Lung (tissue), 11 donors: ENCODE measurements at regions not wholly inside any gene's neighbourhood (a gene's known extent, or its start where the extent isn't known, plus 50 kb on each side); places are given as distances from the start of the nearest gene placed in this dataset.

Experiments used
- ATAC-seq: fragments of 200-7000 bp; cut with Tn5 transposase; one replicate; pipeline ENCODE4 v1.9.1; 2020; ENCODE audit warnings: moderate number of reproducible peaks; ENCODE audit not compliant: insufficient read depth, low FRiP score
- DNase-seq, 3 donors: peaks; one replicate each; pipeline ENCODE4 v3.0.0-alpha.2; 2013 to 2017
- H3K27ac ChIP-seq, 2 donors: one replicate each; pipeline ENCODE4 v1.5.1; 2013; ENCODE audit warnings: mild to moderate bottlenecking in 2 of 2, moderate library complexity in 2 of 2, control low read depth in 1 of 2, inconsistent platforms in 1 of 2, low read depth in 1 of 2, low read length in 1 of 2
- H3K27me3 ChIP-seq, 3 donors: one replicate each; pipeline ENCODE4 v1.5.1; 2013; ENCODE audit warnings: low read length in 2 of 3; ENCODE audit not compliant: control insufficient read depth in 3 of 3, insufficient read depth in 3 of 3
- H3K36me3 ChIP-seq, 4 donors: one replicate each; pipeline ENCODE4 v1.5.1; 2013; ENCODE audit warnings: low read length in 4 of 4, mild to moderate bottlenecking in 1 of 4, moderate library complexity in 1 of 4; ENCODE audit not compliant: control insufficient read depth in 4 of 4, insufficient read depth in 4 of 4
- H3K4me1 ChIP-seq, 5 donors: one replicate each; pipeline ENCODE4 v1.5.1; 2013; ENCODE audit warnings: low read length in 5 of 5, mild to moderate bottlenecking in 2 of 5, moderate library complexity in 1 of 5; ENCODE audit not compliant: control insufficient read depth in 5 of 5, insufficient read depth in 5 of 5
- H3K4me3 ChIP-seq: one replicate; pipeline ENCODE4 v1.5.1; 2013; ENCODE audit warnings: mild to moderate bottlenecking, control low read depth, moderate library complexity
- H3K9ac ChIP-seq, 2 donors: one replicate each; pipeline ENCODE4 v1.5.1; 2013; ENCODE audit warnings: low read length in 2 of 2, control low read depth in 1 of 2; ENCODE audit not compliant: insufficient read depth in 1 of 2
- H3K9me3 ChIP-seq, 4 donors: one replicate each; pipeline ENCODE4 v1.5.1; 2013; ENCODE audit warnings: low read length in 3 of 4, mild to moderate bottlenecking in 1 of 4, moderate library complexity in 1 of 4; ENCODE audit not compliant: control insufficient read depth in 4 of 4, insufficient read depth in 3 of 4
- WGBS, 2 donors: extraction: QIAGEN DNeasy Blood & Tissue Kit; methylation state at CpG; one replicate each; pipeline ENCODE4 v1.1.7; 2013; 5-methylcytosine and 5-hydroxymethylcytosine counted together
- TF ChIP-seq, protein P1 (sequence below): IDR thresholded peaks from 2 replicates; pipeline ENCODE4 v1.5.1; 2012; ENCODE audit warnings: mild to moderate bottlenecking; ENCODE audit errors: control extremely low read depth, extremely low read depth
- donor health status: control.
- donor health status: control.
- donor health status: Bipolar disorder and iron deficiency.
- donor health status: healthy.
- donor health status: DM: yes; HTN: yes; CAD: no.

DNA sequence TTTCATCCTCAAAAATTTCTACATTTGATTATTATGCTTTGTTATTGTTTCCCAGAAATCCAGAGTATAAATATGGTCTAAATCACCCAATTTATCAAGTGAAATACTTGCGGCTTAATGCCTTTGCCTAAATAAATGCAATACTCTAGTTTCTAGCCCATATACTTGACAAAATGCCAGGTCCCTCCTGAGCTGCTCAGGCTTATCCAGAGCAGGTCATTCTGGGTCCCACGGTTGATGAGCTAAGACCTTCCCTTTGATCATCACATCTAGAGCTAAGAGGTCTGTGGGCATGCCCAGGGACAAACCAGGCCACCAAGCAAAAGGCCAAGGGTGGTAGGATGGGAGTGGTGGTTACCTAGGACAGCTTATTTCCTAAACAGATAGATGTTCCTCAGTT lies 180.1 kb downstream of the SMIM20 start:
- 69 to 82% methylated on average over 2 of the region's 2 CpGs for WGBS, 2 donors
- H3K9ac ChIP-seq = no peak overlapping the region
- no peak overlapping the region for H3K4me3 ChIP-seq
- ATAC-seq (no peak), DNase-seq (peak in 1 of 3 donors; percentile 41)
- H3K4me1 ChIP-seq = peaks cover 0 to 8% (median 0%) of the 10 kb centered on the region in 5 donors
- H3K27ac ChIP-seq = no peak overlapping the region
- TF ChIP-seq, protein P1, sequence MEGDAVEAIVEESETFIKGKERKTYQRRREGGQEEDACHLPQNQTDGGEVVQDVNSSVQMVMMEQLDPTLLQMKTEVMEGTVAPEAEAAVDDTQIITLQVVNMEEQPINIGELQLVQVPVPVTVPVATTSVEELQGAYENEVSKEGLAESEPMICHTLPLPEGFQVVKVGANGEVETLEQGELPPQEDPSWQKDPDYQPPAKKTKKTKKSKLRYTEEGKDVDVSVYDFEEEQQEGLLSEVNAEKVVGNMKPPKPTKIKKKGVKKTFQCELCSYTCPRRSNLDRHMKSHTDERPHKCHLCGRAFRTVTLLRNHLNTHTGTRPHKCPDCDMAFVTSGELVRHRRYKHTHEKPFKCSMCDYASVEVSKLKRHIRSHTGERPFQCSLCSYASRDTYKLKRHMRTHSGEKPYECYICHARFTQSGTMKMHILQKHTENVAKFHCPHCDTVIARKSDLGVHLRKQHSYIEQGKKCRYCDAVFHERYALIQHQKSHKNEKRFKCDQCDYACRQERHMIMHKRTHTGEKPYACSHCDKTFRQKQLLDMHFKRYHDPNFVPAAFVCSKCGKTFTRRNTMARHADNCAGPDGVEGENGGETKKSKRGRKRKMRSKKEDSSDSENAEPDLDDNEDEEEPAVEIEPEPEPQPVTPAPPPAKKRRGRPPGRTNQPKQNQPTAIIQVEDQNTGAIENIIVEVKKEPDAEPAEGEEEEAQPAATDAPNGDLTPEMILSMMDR = no peak
- no peaks in the 10 kb centered on the region for H3K27me3 ChIP-seq
- H3K9me3 ChIP-seq = peaks cover 0 to 19% (median 5%) of the 10 kb centered on the region in 4 donors
- no peaks in the 10 kb centered on the region for H3K36me3 ChIP-seq

DNA sequence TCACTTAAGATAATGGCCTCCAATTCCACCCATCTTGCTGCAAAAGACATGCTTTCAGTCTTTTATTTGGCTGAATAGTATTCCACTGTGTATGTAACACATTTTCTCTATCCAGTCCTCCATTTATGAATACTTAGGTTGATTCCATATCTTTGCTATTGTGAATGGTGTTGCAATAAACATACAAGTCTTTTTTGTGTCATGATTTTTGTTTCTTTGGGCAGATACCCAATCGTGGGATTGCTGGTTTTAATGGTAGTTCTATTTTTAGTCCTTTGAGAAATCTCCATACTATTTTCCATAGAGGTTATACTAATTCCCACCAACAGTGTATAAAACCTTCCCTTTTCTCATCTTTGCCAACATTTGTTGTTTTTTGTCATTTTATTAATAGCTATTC lies 180.9 kb downstream of the SMIM20 start:
- WGBS, 2 donors = 75 to 78% methylated on average over 1 of the region's 1 CpG
- no peak for ATAC-seq
- peaks cover 0 to 8% (median 0%) of the 10 kb centered on the region in 5 donors for H3K4me1 ChIP-seq
- H3K27me3 ChIP-seq = no peaks in the 10 kb centered on the region
- no peak overlapping the region for H3K9ac ChIP-seq
- no peak for DNase-seq
- TF ChIP-seq, protein P1 = no peak
- no peak overlapping the region for H3K4me3 ChIP-seq
- H3K9me3 ChIP-seq = peaks cover 0 to 23% (median 5%) of the 10 kb centered on the region in 4 donors
- H3K27ac ChIP-seq = no peak overlapping the region
- no peaks in the 10 kb centered on the region for H3K36me3 ChIP-seq

DNA sequence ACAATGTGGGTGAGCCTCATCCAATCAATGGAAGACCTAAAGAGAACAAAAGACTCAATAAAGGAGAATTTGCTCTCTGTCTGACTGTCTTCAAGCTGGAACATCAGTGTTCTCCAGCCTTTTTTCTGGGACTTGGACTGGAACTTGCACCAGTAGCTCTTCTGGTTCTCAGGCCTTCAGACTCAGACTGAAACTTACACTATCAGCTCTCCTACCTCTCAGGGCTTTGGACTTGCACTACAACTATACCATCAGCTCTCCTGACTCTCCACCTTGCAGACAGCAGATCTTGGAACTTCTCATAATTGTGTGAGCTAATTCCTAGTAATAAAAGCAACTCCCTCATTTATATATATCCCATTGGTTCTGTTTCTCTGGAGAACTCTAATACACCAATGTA lies 185.9 kb downstream of the SMIM20 start:
- DNase-seq (no peak), ATAC-seq (no peak)
- H3K27me3 ChIP-seq = no peaks in the 10 kb centered on the region
- H3K9ac ChIP-seq = no peak overlapping the region
- H3K27ac ChIP-seq = no peak overlapping the region
- peaks cover 0 to 10% (median 1%) of the 10 kb centered on the region in 4 donors for H3K9me3 ChIP-seq
- TF ChIP-seq, protein P1 = no peak
- no peaks in the 10 kb centered on the region for H3K36me3 ChIP-seq
- no peak overlapping the region for H3K4me3 ChIP-seq
- H3K4me1 ChIP-seq = no peaks in the 10 kb centered on the region

DNA sequence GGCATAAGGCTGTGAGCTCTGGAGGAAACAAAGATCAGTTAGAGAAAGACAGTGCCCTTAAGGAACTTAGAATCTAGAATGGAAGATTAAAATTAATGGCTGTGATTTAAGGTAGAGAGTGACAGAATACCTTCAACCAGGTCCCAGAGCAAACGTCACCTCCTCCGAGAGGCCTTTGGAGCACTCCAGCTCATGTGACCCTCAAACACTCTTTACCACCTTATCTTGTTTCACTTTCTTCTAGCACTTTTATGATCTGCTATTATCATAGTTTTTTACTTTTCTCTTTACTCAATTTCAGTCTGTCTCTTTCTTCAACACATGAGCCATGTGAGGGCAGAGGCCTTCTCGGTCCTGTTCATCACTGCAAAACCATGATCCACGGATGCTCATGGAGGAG lies 187.0 kb downstream of the SMIM20 start:
- ATAC-seq (no peak), DNase-seq (no peak)
- TF ChIP-seq, protein P1 = no peak
- Histone ChIP-seq H3K4me3 (no peak overlapping the region), H3K27me3 (no peaks in the 10 kb centered on the region), H3K4me1 (peaks cover 0 to 4% (median 0%) of the 10 kb centered on the region in 5 donors), H3K9me3 (peaks cover 0 to 10% (median 1%) of the 10 kb centered on the region in 4 donors), H3K27ac (no peak overlapping the region), H3K36me3 (no peaks in the 10 kb centered on the region), H3K9ac (no peak overlapping the region)
- 96 to 98% methylated on average over 4 of the region's 4 CpGs for WGBS, 2 donors
